B cell (primary cell): ENCODE measurements at regions not wholly inside any gene's neighbourhood (a gene's known extent, or its start where the extent isn't known, plus 50 kb on each side); places are given as distances from the start of the nearest gene placed in this dataset.

Experiments
- ATAC-seq: fragments of 200-7000 bp; cut with Tn5 transposase; one replicate; pipeline ENCODE4 v1.10.0; 2021; ENCODE audit warnings: low read depth, mild to moderate bottlenecking, moderate number of reproducible peaks, moderate library complexity
- CTCF ChIA-PET: fragments of 350-600 bp; sonication (Branson Sonifier 250); formaldehyde crosslinking; loops from one replicate; lab custom pipeline; 2021; ENCODE audit warnings: antibody characterized with exemption, inconsistent platforms; lab: Charles Lee
- POLR2A ChIA-PET: fragments of 350-600 bp; sonication (Branson Sonifier 250); formaldehyde crosslinking; loops from one replicate; lab custom pipeline; 2021; ENCODE audit warnings: antibody characterized with exemption; lab: Charles Lee
- DNase-seq: peaks from one replicate; pipeline ENCODE4 v3.0.0; 2013
- H2AFZ ChIP-seq: 2 replicates; pipeline ENCODE4 v1.6.1; 2012; ENCODE audit warnings: mild to moderate bottlenecking, low read depth, low read length; ENCODE audit not compliant: insufficient read depth, poor library complexity, severe bottlenecking
- H3K27ac ChIP-seq, 2 donors: 1 replicate in 1 of 2; 2 replicates in 1 of 2; pipeline ENCODE4 v1.5.1; 2012 to 2013; ENCODE audit warnings: low read length in 2 of 2, mild to moderate bottlenecking in 2 of 2, moderate library complexity in 1 of 2
- H3K27me3 ChIP-seq, 4 experiments: fragments of 200-600 bp in 1 of 4; sonication (generic) in 1 of 4; replicated peaks in 1 of 4; 1 replicate in 2 of 4; 2 replicates in 2 of 4; pipeline versions ENCODE4 v1.6.1 to v1.7.0; 2013 to 2016; ENCODE audit warnings: low read length in 3 of 4, mild to moderate bottlenecking in 2 of 4, mixed read lengths in 1 of 4, moderate library complexity in 1 of 4; ENCODE audit not compliant: insufficient read depth in 4 of 4, control insufficient read depth in 3 of 4; ENCODE audit errors: control extremely low read depth in 1 of 4
- H3K36me3 ChIP-seq, 2 experiments: replicated peaks in 1 of 2; 1 replicate in 1 of 2; 2 replicates in 1 of 2; pipeline versions ENCODE4 v1.6.1 to v1.7.1; 2013; ENCODE audit warnings: low read length in 1 of 2; ENCODE audit not compliant: insufficient read depth in 2 of 2, control insufficient read depth in 1 of 2; ENCODE audit errors: control extremely low read depth in 1 of 2, extremely low read depth in 1 of 2
- H3K4me1 ChIP-seq, 2 donors: fragments of 200-600 bp in 1 of 2; sonication (generic) in 1 of 2; 1 replicate in 1 of 2; 2 replicates in 1 of 2; pipeline versions ENCODE4 v1.5.1 to v1.6.1; 2013 to 2017; ENCODE audit warnings: low read length in 2 of 2; ENCODE audit not compliant: control insufficient read depth in 2 of 2, insufficient read depth in 2 of 2
- H3K4me2 ChIP-seq: replicated peaks from 2 replicates; pipeline ENCODE3; 2012; ENCODE audit warnings: mild to moderate bottlenecking, low read depth, low read length; ENCODE audit not compliant: poor library complexity, severe bottlenecking
- H3K4me3 ChIP-seq, 5 experiments: fragments of 200-600 bp in 1 of 5; sonication (generic) in 1 of 5; 1 replicate in 3 of 5; 2 replicates in 2 of 5; pipeline versions ENCODE4 v1.5.1 to v1.7.0; 2011 to 2016; ENCODE audit warnings: low read length in 4 of 5, mild to moderate bottlenecking in 4 of 5, low read depth in 2 of 5, control low read depth in 1 of 5, moderate library complexity in 1 of 5; ENCODE audit not compliant: insufficient read depth in 1 of 5; ENCODE audit errors: control extremely low read depth in 1 of 5, extremely low read depth in 1 of 5
- H3K79me2 ChIP-seq: fragments of 200-600 bp; sonication (generic); one replicate; pipeline ENCODE4 v1.6.0; 2016; ENCODE audit warnings: low read length; ENCODE audit not compliant: control insufficient read depth, insufficient read depth
- H3K9ac ChIP-seq: fragments of 200-600 bp; sonication (generic); 2 replicates; pipeline ENCODE4 v1.6.1; 2017; ENCODE audit warnings: mild to moderate bottlenecking, low read length, moderate library complexity
- H3K9me3 ChIP-seq, 3 donors: one replicate each; pipeline versions ENCODE4 v1.6.1 to v1.7.1; 2013; ENCODE audit warnings: low read length in 2 of 3; ENCODE audit not compliant: control insufficient read depth in 2 of 3, insufficient read depth in 1 of 3; ENCODE audit errors: control extremely low read depth in 1 of 3
- H4K20me1 ChIP-seq: 2 replicates; pipeline ENCODE4 v1.6.0; 2012; ENCODE audit warnings: mild to moderate bottlenecking, low read length; ENCODE audit not compliant: insufficient read depth, control insufficient read depth, poor library complexity, severe bottlenecking
- H3K27ac Mint-ChIP-seq: one replicate; pipeline ENCODE4 v1.8.0; 2021; ENCODE audit warnings: mixed read lengths
- H3K27me3 Mint-ChIP-seq: one replicate; pipeline ENCODE4 v1.8.0; 2021; ENCODE audit warnings: mixed read lengths
- H3K4me1 Mint-ChIP-seq: one replicate; pipeline ENCODE4 v1.8.0; 2021; ENCODE audit warnings: mixed read lengths
- H3K4me3 Mint-ChIP-seq: one replicate; pipeline ENCODE4 v1.8.0; 2021; ENCODE audit warnings: mixed read lengths
- H3K9me3 Mint-ChIP-seq: one replicate; pipeline ENCODE4 v1.8.0; 2022; ENCODE audit warnings: mixed read lengths; ENCODE audit not compliant: insufficient read depth
- EZH2 ChIP-seq: IDR thresholded peaks from 2 replicates; pipeline ENCODE4 v1.6.1; 2012; ENCODE audit warnings: borderline replicate concordance, low read depth, mild to moderate bottlenecking, moderate library complexity, low read length; ENCODE audit not compliant: insufficient read depth, poor library complexity, severe bottlenecking
- WGBS: methylation state at CpG from one replicate; pipeline ENCODE4 v1.1.5; 2013; ENCODE audit warnings: missing lambda C conversion rate; ENCODE audit not compliant: insufficient coverage; 5-methylcytosine and 5-hydroxymethylcytosine counted together
- intact Hi-C: fragments of 100-400 bp; cut with micrococcal nuclease; formaldehyde crosslinking; loops from one replicate; pipeline ENCODE4 v1.10.0; 2022
- TF ChIP-seq, protein P1 (sequence below): fragments of 200-600 bp; IDR thresholded peaks from one replicate; pipeline ENCODE4 v1.8.0; 2022; ENCODE audit warnings: antibody characterized with exemption, mild to moderate bottlenecking

DNA sequence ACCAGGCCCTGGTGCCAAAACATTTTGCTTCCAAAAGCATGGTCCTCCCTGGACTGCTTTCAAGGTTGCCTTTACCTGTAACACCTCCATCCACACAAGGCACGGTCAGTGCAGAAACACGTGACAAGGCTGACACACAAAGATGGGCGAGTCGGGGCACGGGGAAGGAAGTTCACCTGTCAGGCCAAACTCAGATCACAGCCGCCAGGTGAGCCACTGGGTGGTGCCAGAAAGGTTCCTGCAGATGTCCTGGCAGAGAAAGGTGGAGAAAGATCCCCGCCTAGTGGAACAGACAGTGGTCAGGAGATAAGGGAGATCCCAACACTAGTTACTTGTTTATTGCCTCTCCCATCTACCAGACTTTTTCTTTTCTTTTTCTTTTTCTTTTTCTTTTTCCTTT, 155.3 kb downstream of the AIPL1 start:
- POLR2A ChIA-PET: no interaction called here
- no peak overlapping the region for H3K4me3 Mint-ChIP-seq
- intact Hi-C loops: no loop called here
- no peak overlapping the region for H3K9ac ChIP-seq
- H3K27me3 Mint-ChIP-seq: peaks cover 23% of the 10 kb centered on the region
- H3K4me3 ChIP-seq: no peak overlapping the region
- DNase-seq: no peak
- H3K9me3 ChIP-seq: peaks cover 0 to 2% (median 0%) of the 10 kb centered on the region in 3 donors
- CTCF ChIA-PET: interaction anchor here (0.6 kb wide), 1 partner anchor 899 kb away, joined by 3 read pairs; no protein-coding TSS in a partner anchor
- 50% methylated on average over 2 of the region's 7 CpGs for WGBS
- H3K27me3 ChIP-seq: no peaks in the 10 kb centered on the region
- no peaks in the 10 kb centered on the region for H3K9me3 Mint-ChIP-seq
- no peaks in the 10 kb centered on the region for H3K4me1 Mint-ChIP-seq
- no peaks in the 10 kb centered on the region for H3K4me1 ChIP-seq
- no peak overlapping the region for H3K27ac ChIP-seq
- H3K36me3 ChIP-seq: no peaks in the 10 kb centered on the region
- H4K20me1 ChIP-seq: no peaks in the 10 kb centered on the region
- H3K4me2 ChIP-seq: no peak overlapping the region
- no peaks in the 10 kb centered on the region for H3K79me2 ChIP-seq
- H3K27ac Mint-ChIP-seq: no peak overlapping the region
- H2AFZ ChIP-seq: no peak overlapping the region
- TF ChIP-seq, protein P1, sequence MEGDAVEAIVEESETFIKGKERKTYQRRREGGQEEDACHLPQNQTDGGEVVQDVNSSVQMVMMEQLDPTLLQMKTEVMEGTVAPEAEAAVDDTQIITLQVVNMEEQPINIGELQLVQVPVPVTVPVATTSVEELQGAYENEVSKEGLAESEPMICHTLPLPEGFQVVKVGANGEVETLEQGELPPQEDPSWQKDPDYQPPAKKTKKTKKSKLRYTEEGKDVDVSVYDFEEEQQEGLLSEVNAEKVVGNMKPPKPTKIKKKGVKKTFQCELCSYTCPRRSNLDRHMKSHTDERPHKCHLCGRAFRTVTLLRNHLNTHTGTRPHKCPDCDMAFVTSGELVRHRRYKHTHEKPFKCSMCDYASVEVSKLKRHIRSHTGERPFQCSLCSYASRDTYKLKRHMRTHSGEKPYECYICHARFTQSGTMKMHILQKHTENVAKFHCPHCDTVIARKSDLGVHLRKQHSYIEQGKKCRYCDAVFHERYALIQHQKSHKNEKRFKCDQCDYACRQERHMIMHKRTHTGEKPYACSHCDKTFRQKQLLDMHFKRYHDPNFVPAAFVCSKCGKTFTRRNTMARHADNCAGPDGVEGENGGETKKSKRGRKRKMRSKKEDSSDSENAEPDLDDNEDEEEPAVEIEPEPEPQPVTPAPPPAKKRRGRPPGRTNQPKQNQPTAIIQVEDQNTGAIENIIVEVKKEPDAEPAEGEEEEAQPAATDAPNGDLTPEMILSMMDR: no peak
- TF ChIP-seq EZH2: no peak
- no peak for ATAC-seq

DNA sequence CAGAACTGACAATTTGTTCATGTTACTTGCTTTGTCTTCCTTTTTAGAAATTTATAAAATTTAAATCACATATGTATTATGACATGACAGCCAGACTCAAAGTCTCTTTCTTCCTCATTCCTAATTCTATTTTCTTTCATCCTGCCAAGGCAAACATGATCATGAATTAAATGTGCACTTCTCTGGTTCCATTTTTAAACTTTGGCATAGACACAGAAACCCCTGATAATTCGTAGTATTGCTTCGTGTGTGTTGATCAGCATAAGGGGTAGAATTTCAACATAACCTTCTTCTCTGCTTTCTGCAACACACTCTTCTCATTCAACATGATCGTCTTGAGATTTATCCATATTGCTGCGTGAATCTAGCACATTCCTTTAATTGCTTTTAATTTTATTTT, 156.5 kb downstream of the AIPL1 start:
- Histone ChIP-seq H3K9ac (no peak overlapping the region), H3K4me1 (no peaks in the 10 kb centered on the region), H2AFZ (no peak overlapping the region), H3K4me3 (no peak overlapping the region), H3K36me3 (no peaks in the 10 kb centered on the region), H3K27ac (no peak overlapping the region), H3K9me3 (peaks cover 0 to 2% (median 0%) of the 10 kb centered on the region in 3 donors), H3K79me2 (no peaks in the 10 kb centered on the region), H3K27me3 (no peaks in the 10 kb centered on the region), H4K20me1 (no peaks in the 10 kb centered on the region), H3K4me2 (no peak overlapping the region)
- ATAC-seq (no peak), DNase-seq (no peak)
- ChIA-PET POLR2A (no interaction called here), CTCF (no interaction called here)
- H3K27me3 Mint-ChIP-seq: peaks cover 17% of the 10 kb centered on the region
- TF ChIP-seq EZH2: no peak
- TF ChIP-seq, protein P1: no peak
- H3K4me3 Mint-ChIP-seq: no peak overlapping the region
- 90% methylated on average over 2 of the region's 4 CpGs for WGBS
- H3K27ac Mint-ChIP-seq: no peak overlapping the region
- no peaks in the 10 kb centered on the region for H3K4me1 Mint-ChIP-seq
- no peaks in the 10 kb centered on the region for H3K9me3 Mint-ChIP-seq
- intact Hi-C loops: no loop called here
